ENCODE measurements at regions not wholly inside any gene's neighbourhood (a gene's known extent, or its start where the extent isn't known, plus 50 kb on each side); places are given as distances from the start of the nearest gene placed in this dataset.
"Not testable (repeated sequence)": the region's sequence is repeated elsewhere in the genome, so short reads cannot be mapped to it uniquely, and the experiment has no call there.

DNA sequence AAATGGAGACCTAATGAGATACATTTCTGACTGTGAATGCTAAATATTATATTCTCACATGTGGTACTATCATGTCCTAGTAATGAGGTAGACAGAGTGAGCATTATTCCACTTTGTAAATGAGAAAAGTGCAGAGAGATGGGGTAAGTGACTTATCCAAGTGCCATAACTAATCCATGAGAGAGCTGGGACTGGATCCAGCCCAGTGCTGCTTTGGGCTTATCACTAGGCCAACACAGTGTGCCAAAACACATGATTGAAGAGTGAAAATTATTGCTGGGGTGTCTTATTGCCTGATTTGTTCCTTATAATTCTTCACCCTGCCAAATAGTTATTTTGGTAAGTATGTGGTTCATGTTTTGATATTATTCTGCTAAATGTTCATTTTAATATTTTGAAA is 442.2 kb upstream of the GRAMD2B start:
- no peak for TF ChIP-seq CTCF (IDR thresholded peaks at IDR 0.05; ENCODE audit: insufficient read depth in 1 of 2, low read depth in 1 of 2, low read length in 1 of 2, severe bottlenecking in 1 of 2, unreplicated experiment in 1 of 2)
- BruUV-seq (replicated peaks): no TSS peak
- Histone ChIP-seq H3K9me3 (no peaks in the 10 kb centered on the region), H3K4me1 (no peaks in the 10 kb centered on the region), H3K36me3 (ENCODE audit: control insufficient read depth, insufficient read depth, low read length) (no peaks in the 10 kb centered on the region), H3K4me3 (ENCODE audit: low read depth, low read length) (no peak overlapping the region), H3K27me3 (replicated peaks; ENCODE audit: control insufficient read depth, insufficient read depth, low read length) (no peaks in the 10 kb centered on the region)
- H3K4me1 Mint-ChIP-seq (ENCODE audit: low read depth, unreplicated experiment): no peaks in the 10 kb centered on the region
- intact Hi-C loops (cut with micrococcal nuclease; ENCODE audit: unreplicated experiment): no loop called here
- CTCF ChIA-PET: no interaction called here
- DNase-seq: no peak
- H3K27ac Mint-ChIP-seq (ENCODE audit: unreplicated experiment): no peak overlapping the region
- POLR2A ChIA-PET: no interaction called here
- no peaks in the 10 kb centered on the region for H3K27me3 Mint-ChIP-seq (ENCODE audit: insufficient read depth, unreplicated experiment)
- H3K9me3 Mint-ChIP-seq (ENCODE audit: unreplicated experiment): no peaks in the 10 kb centered on the region
- no peaks in the 10 kb centered on the region for H3K36me3 Mint-ChIP-seq (ENCODE audit: insufficient read depth, unreplicated experiment)
- H3K4me3 Mint-ChIP-seq (ENCODE audit: unreplicated experiment): no peak overlapping the region

GRCh38 chr5:125987677-125988255 is 435.4 kb upstream of the GRAMD2B start:
- CTCF ChIA-PET: no interaction called here
- Histone ChIP-seq H3K36me3 (ENCODE audit: control insufficient read depth, insufficient read depth, low read length) (no peaks in the 10 kb centered on the region), H3K27me3 (replicated peaks; ENCODE audit: control insufficient read depth, insufficient read depth, low read length) (no peaks in the 10 kb centered on the region), H3K4me1 (no peaks in the 10 kb centered on the region), H3K9me3 (no peaks in the 10 kb centered on the region), H3K4me3 (ENCODE audit: low read depth, low read length) (no peak overlapping the region)
- no TSS peak for BruUV-seq (replicated peaks)
- Mint-ChIP-seq H3K9me3 (ENCODE audit: unreplicated experiment) (no peaks in the 10 kb centered on the region), H3K4me3 (ENCODE audit: unreplicated experiment) (no peak overlapping the region), H3K27ac (ENCODE audit: unreplicated experiment) (no peak overlapping the region), H3K27me3 (ENCODE audit: insufficient read depth, unreplicated experiment) (peaks cover 3% of the 10 kb centered on the region), H3K4me1 (ENCODE audit: low read depth, unreplicated experiment) (no peaks in the 10 kb centered on the region), H3K36me3 (ENCODE audit: insufficient read depth, unreplicated experiment) (no peaks in the 10 kb centered on the region)
- POLR2A ChIA-PET: no interaction called here
- intact Hi-C loops (cut with micrococcal nuclease; ENCODE audit: unreplicated experiment): no loop called here
- no peak for DNase-seq
- TF ChIP-seq CTCF (IDR thresholded peaks at IDR 0.05; ENCODE audit: insufficient read depth in 1 of 2, low read depth in 1 of 2, low read length in 1 of 2, severe bottlenecking in 1 of 2, unreplicated experiment in 1 of 2): no peak

- peaks cover 2% of the 10 kb centered on the region for H3K27me3 Mint-ChIP-seq (ENCODE audit: insufficient read depth, unreplicated experiment)
- no peaks in the 10 kb centered on the region for H3K4me1 Mint-ChIP-seq (ENCODE audit: low read depth, unreplicated experiment)
- ChIA-PET CTCF (no interaction called here), POLR2A (no interaction called here)
- no peak for TF ChIP-seq CTCF (IDR thresholded peaks at IDR 0.05; ENCODE audit: insufficient read depth in 1 of 2, low read depth in 1 of 2, low read length in 1 of 2, severe bottlenecking in 1 of 2, unreplicated experiment in 1 of 2)
- intact Hi-C loops (cut with micrococcal nuclease; ENCODE audit: unreplicated experiment): no loop called here
- BruUV-seq (replicated peaks): no TSS peak
- H3K36me3 Mint-ChIP-seq (ENCODE audit: insufficient read depth, unreplicated experiment): no peaks in the 10 kb centered on the region
- Histone ChIP-seq H3K27me3 (replicated peaks; ENCODE audit: control insufficient read depth, insufficient read depth, low read length) (no peaks in the 10 kb centered on the region), H3K9me3 (no peaks in the 10 kb centered on the region), H3K4me3 (ENCODE audit: low read depth, low read length) (no peak overlapping the region), H3K4me1 (no peaks in the 10 kb centered on the region), H3K36me3 (ENCODE audit: control insufficient read depth, insufficient read depth, low read length) (no peaks in the 10 kb centered on the region)
- no peak overlapping the region for H3K4me3 Mint-ChIP-seq (ENCODE audit: unreplicated experiment)
- H3K27ac Mint-ChIP-seq (ENCODE audit: unreplicated experiment): no peak overlapping the region
- H3K9me3 Mint-ChIP-seq (ENCODE audit: unreplicated experiment): no peaks in the 10 kb centered on the region
- DNase-seq: no peak
These were observed 431.2 kb upstream of the GRAMD2B start for GRCh38 chr5:125992050-125992449.

DNA sequence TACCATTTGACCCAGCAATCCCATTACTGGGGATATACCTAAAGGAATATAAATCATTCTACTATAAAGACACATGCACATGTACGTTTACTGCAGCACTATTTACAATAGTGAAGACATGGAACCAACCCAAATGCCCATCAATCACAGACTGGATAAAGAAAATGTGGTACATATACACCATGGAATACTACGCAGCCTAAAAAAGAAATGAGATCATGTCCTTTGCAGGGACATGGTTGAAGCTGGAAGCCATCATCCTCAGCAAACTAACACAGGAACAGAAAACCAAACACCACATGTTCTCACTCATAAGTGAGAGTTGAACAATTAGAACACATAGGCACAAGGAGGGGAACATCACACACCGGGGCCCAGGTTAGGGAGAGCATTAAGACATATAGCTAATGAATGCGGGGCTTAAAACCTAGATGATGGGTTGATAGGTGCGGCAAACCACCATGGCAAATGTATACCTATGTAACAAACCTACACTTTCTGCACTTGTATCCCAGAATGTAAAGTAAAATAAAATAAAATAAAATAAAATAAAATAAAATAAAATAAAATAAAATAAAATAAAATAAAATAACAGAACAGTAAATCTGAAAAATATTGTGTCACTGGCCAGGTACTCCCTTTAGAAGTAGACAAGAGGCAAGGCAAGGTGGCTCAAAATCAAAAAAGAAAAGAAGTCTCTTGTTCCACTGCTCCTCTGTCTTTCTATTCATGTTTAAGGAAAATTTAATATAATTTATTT is 423.8 kb upstream of the GRAMD2B start:
- BruUV-seq (replicated peaks); H3K4me3 Mint-ChIP-seq (ENCODE audit: unreplicated experiment); H3K27ac Mint-ChIP-seq (ENCODE audit: unreplicated experiment); H3K36me3 ChIP-seq (ENCODE audit: control insufficient read depth, insufficient read depth, low read length); H3K9me3 ChIP-seq; H3K4me3 ChIP-seq (ENCODE audit: low read depth, low read length); CTCF ChIA-PET; H3K27me3 ChIP-seq (replicated peaks; ENCODE audit: control insufficient read depth, insufficient read depth, low read length); H3K4me1 ChIP-seq; H3K36me3 Mint-ChIP-seq (ENCODE audit: insufficient read depth, unreplicated experiment); intact Hi-C loops (cut with micrococcal nuclease; ENCODE audit: unreplicated experiment); H3K9me3 Mint-ChIP-seq (ENCODE audit: unreplicated experiment); DNase-seq; H3K4me1 Mint-ChIP-seq (ENCODE audit: low read depth, unreplicated experiment); POLR2A ChIA-PET; H3K27me3 Mint-ChIP-seq (ENCODE audit: insufficient read depth, unreplicated experiment): not testable (repeated sequence)
